SW 1271 (cell line): ENCODE measurements at regions not wholly inside any gene's neighbourhood (a gene's known extent, or its start where the extent isn't known, plus 50 kb on each side); places are given as distances from the start of the nearest gene placed in this dataset.
"Not testable (repeated sequence)": the region's sequence is repeated elsewhere in the genome, so short reads cannot be mapped to it uniquely, and the experiment has no call there.

Experiments used
- DNase-seq, 2 experiments: peaks; one replicate each; lab custom pipeline; 2025; lab: John Stamatoyannopoulos, UW

- no peak for DNase-seq
These were observed 90.1 kb upstream of the NEDD4L start for GRCh38 chr18:57953883-57954282.

- DNase-seq, result no peak
These were observed 91.8 kb upstream of the NEDD4L start for GRCh38 chr18:57951999-57952774.

GRCh38 chr18:57951117-57951796 is 92.8 kb upstream of the NEDD4L start:
- no peak for DNase-seq

- DNase-seq, result no peak
These were observed 93.5 kb upstream of the NEDD4L start for GRCh38 chr18:57950542-57950941.

- not testable (repeated sequence) for DNase-seq
These were observed 94.7 kb upstream of the NEDD4L start for GRCh38 chr18:57949335-57949734.

GRCh38 chr18:57947117-57947516 is 96.9 kb upstream of the NEDD4L start:
- DNase-seq, result no peak

GRCh38 chr18:57943723-57944122 is 100.3 kb upstream of the NEDD4L start:
- no peak for DNase-seq

- DNase-seq, result no peak
These were observed 101.5 kb upstream of the NEDD4L start for GRCh38 chr18:57942493-57942892.

- no peak for DNase-seq
These were observed 102.1 kb upstream of the NEDD4L start for GRCh38 chr18:57941841-57942489.

- DNase-seq, result no peak
These were observed 103.8 kb upstream of the NEDD4L start for GRCh38 chr18:57940166-57940660.

- not testable (repeated sequence) for DNase-seq
These were observed 109.7 kb upstream of the NEDD4L start for GRCh38 chr18:57934375-57934774.

GRCh38 chr18:57931038-57931437 is 113.0 kb upstream of the NEDD4L start:
- DNase-seq, result no peak

- DNase-seq, result no peak
These were observed 113.5 kb upstream of the NEDD4L start for GRCh38 chr18:57930476-57930875.

GRCh38 chr18:57929922-57930321 is 114.1 kb upstream of the NEDD4L start:
- DNase-seq, result no peak

- no peak for DNase-seq
These were observed 115.6 kb upstream of the NEDD4L start for GRCh38 chr18:57928466-57928865.

GRCh38 chr18:57927511-57927910 is 116.5 kb upstream of the NEDD4L start:
- no peak for DNase-seq

- no peak for DNase-seq
These were observed 118.3 kb upstream of the NEDD4L start for GRCh38 chr18:57925706-57926105.

GRCh38 chr18:57923611-57924010 is 120.4 kb upstream of the NEDD4L start:
- DNase-seq, result no peak

GRCh38 chr18:57922885-57923284 is 119.8 kb upstream of the ATP8B1 start:
- DNase-seq, result no peak

- no peak for DNase-seq
These were observed 118.6 kb upstream of the ATP8B1 start for GRCh38 chr18:57921708-57922107.

GRCh38 chr18:57920036-57920435 is 116.9 kb upstream of the ATP8B1 start:
- no peak for DNase-seq

GRCh38 chr18:57918601-57919000 is 115.5 kb upstream of the ATP8B1 start:
- DNase-seq, result no peak

- DNase-seq, result no peak
These were observed 113.6 kb upstream of the ATP8B1 start for GRCh38 chr18:57916684-57917083.
